ENCODE measurements at regions not wholly inside any gene's neighbourhood (a gene's known extent, or its start where the extent isn't known, plus 50 kb on each side); places are given as distances from the start of the nearest gene placed in this dataset.

GRCh38 chr20:24866742-24867141 lies 82.3 kb upstream of the CST7 start:
- Histone ChIP-seq H3K9me3 (ENCODE audit: control insufficient read depth, insufficient read depth, low read depth, low read length) (no peaks in the 10 kb centered on the region), H3K4me3 (ENCODE audit: low read depth in 2 of 2, low read length in 2 of 2) (no peak overlapping the region), H3K27ac (ENCODE audit: low read length) (no peak overlapping the region), H3K36me3 (ENCODE audit: control insufficient read depth, insufficient read depth, low read length) (no peaks in the 10 kb centered on the region), H3K4me1 (ENCODE audit: control insufficient read depth, insufficient read depth, low read length) (no peaks in the 10 kb centered on the region), H3K27me3 (ENCODE audit: control insufficient read depth, insufficient read depth, low read length) (no peaks in the 10 kb centered on the region)
- ChIA-PET CTCF (no interaction called here), POLR2A (no interaction called here)
- ATAC-seq (no peak), DNase-seq (ENCODE audit: low read depth, low spot score) (no peak)
- TF ChIP-seq TCF7L2 (IDR thresholded peaks at IDR 0.05; ENCODE audit: low read depth, low read length) (no peak), POLR2AphosphoS5 (IDR thresholded peaks at IDR 0.05; ENCODE audit: low read depth, low read length) (no peak), SIN3A (IDR thresholded peaks at IDR 0.05; ENCODE audit: borderline replicate concordance, insufficient read depth, low read depth, low read length) (no peak)
- TF ChIP-seq, protein P1, sequence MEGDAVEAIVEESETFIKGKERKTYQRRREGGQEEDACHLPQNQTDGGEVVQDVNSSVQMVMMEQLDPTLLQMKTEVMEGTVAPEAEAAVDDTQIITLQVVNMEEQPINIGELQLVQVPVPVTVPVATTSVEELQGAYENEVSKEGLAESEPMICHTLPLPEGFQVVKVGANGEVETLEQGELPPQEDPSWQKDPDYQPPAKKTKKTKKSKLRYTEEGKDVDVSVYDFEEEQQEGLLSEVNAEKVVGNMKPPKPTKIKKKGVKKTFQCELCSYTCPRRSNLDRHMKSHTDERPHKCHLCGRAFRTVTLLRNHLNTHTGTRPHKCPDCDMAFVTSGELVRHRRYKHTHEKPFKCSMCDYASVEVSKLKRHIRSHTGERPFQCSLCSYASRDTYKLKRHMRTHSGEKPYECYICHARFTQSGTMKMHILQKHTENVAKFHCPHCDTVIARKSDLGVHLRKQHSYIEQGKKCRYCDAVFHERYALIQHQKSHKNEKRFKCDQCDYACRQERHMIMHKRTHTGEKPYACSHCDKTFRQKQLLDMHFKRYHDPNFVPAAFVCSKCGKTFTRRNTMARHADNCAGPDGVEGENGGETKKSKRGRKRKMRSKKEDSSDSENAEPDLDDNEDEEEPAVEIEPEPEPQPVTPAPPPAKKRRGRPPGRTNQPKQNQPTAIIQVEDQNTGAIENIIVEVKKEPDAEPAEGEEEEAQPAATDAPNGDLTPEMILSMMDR (IDR thresholded peaks at IDR 0.05) = no peak
- TF ChIP-seq, protein P2, sequence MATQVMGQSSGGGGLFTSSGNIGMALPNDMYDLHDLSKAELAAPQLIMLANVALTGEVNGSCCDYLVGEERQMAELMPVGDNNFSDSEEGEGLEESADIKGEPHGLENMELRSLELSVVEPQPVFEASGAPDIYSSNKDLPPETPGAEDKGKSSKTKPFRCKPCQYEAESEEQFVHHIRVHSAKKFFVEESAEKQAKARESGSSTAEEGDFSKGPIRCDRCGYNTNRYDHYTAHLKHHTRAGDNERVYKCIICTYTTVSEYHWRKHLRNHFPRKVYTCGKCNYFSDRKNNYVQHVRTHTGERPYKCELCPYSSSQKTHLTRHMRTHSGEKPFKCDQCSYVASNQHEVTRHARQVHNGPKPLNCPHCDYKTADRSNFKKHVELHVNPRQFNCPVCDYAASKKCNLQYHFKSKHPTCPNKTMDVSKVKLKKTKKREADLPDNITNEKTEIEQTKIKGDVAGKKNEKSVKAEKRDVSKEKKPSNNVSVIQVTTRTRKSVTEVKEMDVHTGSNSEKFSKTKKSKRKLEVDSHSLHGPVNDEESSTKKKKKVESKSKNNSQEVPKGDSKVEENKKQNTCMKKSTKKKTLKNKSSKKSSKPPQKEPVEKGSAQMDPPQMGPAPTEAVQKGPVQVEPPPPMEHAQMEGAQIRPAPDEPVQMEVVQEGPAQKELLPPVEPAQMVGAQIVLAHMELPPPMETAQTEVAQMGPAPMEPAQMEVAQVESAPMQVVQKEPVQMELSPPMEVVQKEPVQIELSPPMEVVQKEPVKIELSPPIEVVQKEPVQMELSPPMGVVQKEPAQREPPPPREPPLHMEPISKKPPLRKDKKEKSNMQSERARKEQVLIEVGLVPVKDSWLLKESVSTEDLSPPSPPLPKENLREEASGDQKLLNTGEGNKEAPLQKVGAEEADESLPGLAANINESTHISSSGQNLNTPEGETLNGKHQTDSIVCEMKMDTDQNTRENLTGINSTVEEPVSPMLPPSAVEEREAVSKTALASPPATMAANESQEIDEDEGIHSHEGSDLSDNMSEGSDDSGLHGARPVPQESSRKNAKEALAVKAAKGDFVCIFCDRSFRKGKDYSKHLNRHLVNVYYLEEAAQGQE (IDR thresholded peaks at IDR 0.05; ENCODE audit: insufficient read depth in 1 of 2, low read depth in 2 of 2, low read length in 1 of 2) = no peak
- in situ Hi-C loops (cut with HindIII; ENCODE audit: low pct_unique_long_range_greater_than_20kb, low sequenced_read_pairs) (no loop called here), intact Hi-C loops (cut with micrococcal nuclease; ENCODE audit: unreplicated experiment) (no loop called here)
- BruUV-seq (replicated peaks) = no TSS peak

GRCh38 chr20:24867556-24867955 lies 81.5 kb upstream of the CST7 start:
- Histone ChIP-seq H3K27ac (ENCODE audit: low read length) (no peak overlapping the region), H3K27me3 (ENCODE audit: control insufficient read depth, insufficient read depth, low read length) (no peaks in the 10 kb centered on the region), H3K4me3 (ENCODE audit: low read depth in 2 of 2, low read length in 2 of 2) (no peak overlapping the region), H3K36me3 (ENCODE audit: control insufficient read depth, insufficient read depth, low read length) (no peaks in the 10 kb centered on the region), H3K9me3 (ENCODE audit: control insufficient read depth, insufficient read depth, low read depth, low read length) (no peaks in the 10 kb centered on the region), H3K4me1 (ENCODE audit: control insufficient read depth, insufficient read depth, low read length) (no peaks in the 10 kb centered on the region)
- no TSS peak for BruUV-seq (replicated peaks)
- intact Hi-C loops (cut with micrococcal nuclease; ENCODE audit: unreplicated experiment) = no loop called here
- CTCF ChIA-PET = no interaction called here
- POLR2A ChIA-PET = interaction anchor here (0.6 kb wide), 1 partner anchor 403 kb away, joined by 8 read pairs; no protein-coding TSS in a partner anchor
- in situ Hi-C loops (cut with HindIII; ENCODE audit: low pct_unique_long_range_greater_than_20kb, low sequenced_read_pairs) = no loop called here
- TF ChIP-seq, protein P2 (IDR thresholded peaks at IDR 0.05; ENCODE audit: insufficient read depth in 1 of 2, low read depth in 2 of 2, low read length in 1 of 2) = no peak
- TF ChIP-seq TCF7L2 (IDR thresholded peaks at IDR 0.05; ENCODE audit: low read depth, low read length) = no peak
- no peak for TF ChIP-seq SIN3A (IDR thresholded peaks at IDR 0.05; ENCODE audit: borderline replicate concordance, insufficient read depth, low read depth, low read length)
- ATAC-seq (no peak), DNase-seq (ENCODE audit: low read depth, low spot score) (no peak)
